ENCODE measurements at regions not wholly inside any gene's neighbourhood (a gene's known extent, or its start where the extent isn't known, plus 50 kb on each side); places are given as distances from the start of the nearest gene placed in this dataset.

DNA sequence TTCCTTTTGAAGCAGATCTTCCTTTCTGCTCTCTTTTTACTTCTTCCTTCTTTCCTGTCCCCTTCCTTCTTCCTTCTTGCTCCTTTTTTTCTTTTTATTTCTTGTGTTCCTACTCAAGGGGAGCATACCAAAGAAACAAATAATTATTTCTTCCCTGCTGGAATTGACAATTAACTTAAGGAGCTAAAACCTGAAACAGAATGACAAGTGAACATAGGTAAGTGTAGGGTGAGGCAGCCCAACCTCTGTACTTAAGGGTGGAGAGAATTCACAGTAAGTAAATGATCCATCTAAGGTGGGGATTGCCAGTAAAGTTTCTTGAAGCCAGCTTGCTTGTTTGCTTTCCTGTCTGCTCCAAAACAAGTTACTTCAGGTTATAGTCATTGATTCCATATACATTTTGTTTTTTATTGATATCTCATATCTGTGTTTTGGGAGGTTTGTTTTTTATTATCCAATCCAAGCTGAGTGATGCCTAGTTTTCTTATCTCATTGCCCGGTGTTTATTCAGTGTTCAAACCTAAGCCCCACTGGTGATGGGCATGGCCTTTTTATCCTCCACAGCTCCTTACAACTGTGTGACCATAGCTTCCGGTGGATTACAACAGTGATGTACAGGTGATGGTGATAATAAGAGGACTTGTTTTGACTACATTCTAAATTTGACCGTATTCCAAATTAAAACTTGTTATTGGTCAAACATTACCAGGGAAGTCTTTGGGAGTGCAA is 133.2 kb upstream of the IVNS1ABP start:
- TF ChIP-seq, protein P1, sequence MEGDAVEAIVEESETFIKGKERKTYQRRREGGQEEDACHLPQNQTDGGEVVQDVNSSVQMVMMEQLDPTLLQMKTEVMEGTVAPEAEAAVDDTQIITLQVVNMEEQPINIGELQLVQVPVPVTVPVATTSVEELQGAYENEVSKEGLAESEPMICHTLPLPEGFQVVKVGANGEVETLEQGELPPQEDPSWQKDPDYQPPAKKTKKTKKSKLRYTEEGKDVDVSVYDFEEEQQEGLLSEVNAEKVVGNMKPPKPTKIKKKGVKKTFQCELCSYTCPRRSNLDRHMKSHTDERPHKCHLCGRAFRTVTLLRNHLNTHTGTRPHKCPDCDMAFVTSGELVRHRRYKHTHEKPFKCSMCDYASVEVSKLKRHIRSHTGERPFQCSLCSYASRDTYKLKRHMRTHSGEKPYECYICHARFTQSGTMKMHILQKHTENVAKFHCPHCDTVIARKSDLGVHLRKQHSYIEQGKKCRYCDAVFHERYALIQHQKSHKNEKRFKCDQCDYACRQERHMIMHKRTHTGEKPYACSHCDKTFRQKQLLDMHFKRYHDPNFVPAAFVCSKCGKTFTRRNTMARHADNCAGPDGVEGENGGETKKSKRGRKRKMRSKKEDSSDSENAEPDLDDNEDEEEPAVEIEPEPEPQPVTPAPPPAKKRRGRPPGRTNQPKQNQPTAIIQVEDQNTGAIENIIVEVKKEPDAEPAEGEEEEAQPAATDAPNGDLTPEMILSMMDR (conservative IDR thresholded peaks at IDR 0.05; ENCODE audit: low read length), result no peak
- DNase-seq (ENCODE audit: low read depth), result no peak
- H3K4me3 ChIP-seq (ENCODE audit: low read length), result no peak overlapping the region

DNA sequence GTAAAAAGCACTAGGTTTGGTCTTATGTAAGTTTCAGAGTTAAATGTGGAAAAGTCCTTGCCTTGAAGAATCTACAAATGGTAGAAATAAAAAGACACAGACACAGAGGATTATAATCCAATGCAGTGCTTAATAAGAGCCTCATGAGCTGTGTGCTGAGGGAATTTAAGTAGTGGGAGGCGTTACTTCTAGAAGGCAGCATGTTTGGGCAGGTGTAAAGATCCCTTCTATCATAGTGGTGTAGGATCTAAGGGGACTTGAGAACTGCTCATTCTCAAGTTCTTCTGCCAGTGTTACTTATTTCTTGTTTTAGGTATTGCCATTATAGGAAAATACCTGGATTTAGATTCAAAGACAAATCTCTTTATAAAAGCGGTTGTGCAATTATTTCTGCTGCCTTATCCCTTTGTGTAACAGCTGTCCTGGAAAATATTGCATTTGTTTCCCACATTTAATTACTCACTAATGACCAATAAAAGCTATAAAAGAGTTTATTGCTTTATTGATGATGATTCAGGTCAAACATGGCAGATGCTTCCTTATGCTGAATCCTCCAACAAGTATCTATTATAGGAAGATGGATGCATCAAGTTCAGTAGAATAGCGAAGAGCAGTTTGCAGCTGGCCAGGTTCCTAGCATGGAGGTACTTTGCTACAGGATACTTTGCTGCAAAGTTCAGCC is 132.5 kb upstream of the IVNS1ABP start:
- no peak overlapping the region for H3K4me3 ChIP-seq (ENCODE audit: low read length)
- TF ChIP-seq, protein P1 (conservative IDR thresholded peaks at IDR 0.05; ENCODE audit: low read length), result no peak
- DNase-seq (ENCODE audit: low read depth), result no peak

DNA sequence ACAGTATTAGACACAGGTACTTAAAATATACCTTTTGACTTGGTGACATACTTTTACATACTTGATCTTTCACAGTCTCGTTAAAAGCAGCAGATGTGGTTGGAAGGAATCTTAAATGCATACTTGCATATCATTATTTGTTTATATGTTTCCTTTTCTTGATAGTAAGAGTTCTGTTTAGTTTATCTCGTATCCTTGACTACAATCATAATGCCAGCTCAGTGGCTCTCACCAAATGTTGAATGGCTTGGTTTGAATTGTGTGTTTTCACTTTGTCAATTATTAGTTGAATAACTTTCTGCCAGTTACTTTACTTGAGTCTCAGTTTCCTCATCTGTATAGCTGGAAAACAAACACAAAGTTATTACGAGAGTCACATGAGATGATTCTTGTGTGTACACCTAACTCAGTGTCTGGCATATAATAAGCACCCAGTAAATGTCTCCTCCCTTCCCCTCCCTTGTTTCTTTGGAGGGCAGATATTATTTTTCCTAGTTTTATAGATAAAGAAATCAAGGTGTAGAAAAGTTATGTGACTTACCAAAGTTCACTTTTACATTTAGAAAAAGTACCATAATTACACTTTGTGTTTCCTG is 131.6 kb upstream of the IVNS1ABP start:
- H3K4me3 ChIP-seq (ENCODE audit: low read length), result no peak overlapping the region
- TF ChIP-seq, protein P1 (conservative IDR thresholded peaks at IDR 0.05; ENCODE audit: low read length), result no peak
- peak; percentile 8 for DNase-seq (ENCODE audit: low read depth)

DNA sequence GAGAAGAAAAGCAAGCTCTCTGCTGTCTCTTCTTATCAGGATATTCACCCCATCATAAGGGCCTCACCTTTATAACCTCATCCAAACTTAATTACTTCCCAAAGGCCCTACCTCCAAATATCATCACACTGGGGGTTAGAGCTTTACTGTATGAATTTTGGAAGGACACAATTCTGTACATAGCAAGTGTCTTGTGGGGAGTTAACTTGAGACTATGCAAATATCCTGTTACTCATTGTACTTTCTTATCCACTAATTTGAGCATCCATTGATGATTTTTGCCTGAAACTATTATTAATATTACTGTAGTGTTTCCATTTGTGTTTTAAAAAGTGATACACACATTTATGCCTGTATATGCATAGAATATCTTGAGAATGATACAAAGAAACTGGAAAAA is 129.1 kb upstream of the IVNS1ABP start:
- no peak overlapping the region for H3K4me3 ChIP-seq (ENCODE audit: low read length)
- DNase-seq (ENCODE audit: low read depth), result no peak
- TF ChIP-seq, protein P1 (conservative IDR thresholded peaks at IDR 0.05; ENCODE audit: low read length), result no peak

DNA sequence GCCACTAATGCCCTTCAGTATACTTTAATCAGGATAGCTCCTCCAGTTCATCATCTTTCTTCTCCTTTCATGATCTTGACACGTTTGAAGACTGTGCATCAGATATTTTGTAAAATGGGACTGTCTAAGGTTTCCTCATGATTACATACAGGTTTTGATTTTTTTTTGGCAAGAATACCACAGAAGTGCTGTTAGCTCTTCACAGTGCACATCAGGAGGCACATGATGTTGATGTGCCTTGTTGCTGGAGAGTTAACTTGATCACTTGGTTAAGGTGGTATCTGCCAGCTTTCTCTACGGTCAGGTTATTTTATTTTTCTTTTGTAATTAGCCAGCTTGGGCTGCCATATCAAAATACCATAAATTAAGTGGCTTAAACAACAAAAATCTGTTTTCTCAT is 128.6 kb upstream of the IVNS1ABP start:
- H3K4me3 ChIP-seq (ENCODE audit: low read length), result no peak overlapping the region
- DNase-seq (ENCODE audit: low read depth), result no peak
- TF ChIP-seq, protein P1 (conservative IDR thresholded peaks at IDR 0.05; ENCODE audit: low read length), result no peak

DNA sequence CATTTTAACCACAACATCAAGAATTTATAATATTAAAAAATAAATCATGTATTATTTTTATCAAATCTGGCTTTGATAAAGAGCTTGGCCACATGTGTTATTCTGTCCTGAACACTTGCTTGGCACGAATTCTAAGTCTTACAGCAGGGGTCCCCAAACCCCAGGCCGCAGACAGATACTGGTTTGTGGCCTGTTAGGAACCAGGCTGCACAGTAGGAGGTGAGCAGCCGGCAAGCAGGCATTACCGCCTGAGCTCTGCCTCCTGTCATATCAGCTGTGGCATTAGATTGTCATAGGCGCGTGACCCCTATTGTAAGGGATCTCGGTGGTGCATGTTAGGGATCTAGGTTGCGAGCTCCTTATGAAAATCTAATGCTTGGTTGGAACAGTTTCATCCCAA is 127.6 kb upstream of the IVNS1ABP start:
- TF ChIP-seq, protein P1 (conservative IDR thresholded peaks at IDR 0.05; ENCODE audit: low read length), result no peak
- DNase-seq (ENCODE audit: low read depth), result no peak
- H3K4me3 ChIP-seq (ENCODE audit: low read length), result no peak overlapping the region

All from AG10803 (cell line).